HEK293 (cell line): ENCODE measurements at regions not wholly inside any gene's neighbourhood (a gene's known extent, or its start where the extent isn't known, plus 50 kb on each side); places are given as distances from the start of the nearest gene placed in this dataset.

Experiments used
- CTCF ChIA-PET: fragments of 350-600 bp; formaldehyde crosslinking; extraction: SDS; loops from one replicate; lab custom pipeline; 2021; ENCODE audit warnings: antibody characterized with exemption; lab: Yijun Ruan, JAX
- POLR2A ChIA-PET: fragments of 300-600 bp; formaldehyde crosslinking; extraction: SDS; loops from one replicate; lab custom pipeline; 2020; ENCODE audit warnings: antibody characterized with exemption, inconsistent platforms; lab: Yijun Ruan, JAX
- H3K27ac ChIP-seq: fragments of 200-500 bp; sonication (Bioruptor generic); 2 replicates; pipeline ENCODE4 v1.5.1; 2014; ENCODE audit warnings: low read depth, low read length, control low read depth, inconsistent platforms; ENCODE audit errors: extremely low read depth
- H3K36me3 ChIP-seq, 2 experiments: fragments of 200-500 bp in 1 of 2; sonication (Bioruptor generic) in 1 of 2; 1 replicate in 1 of 2; 2 replicates in 1 of 2; pipeline ENCODE4 v1.5.1; 2014 to 2017; ENCODE audit warnings: inconsistent platforms in 2 of 2, low read length in 2 of 2; ENCODE audit not compliant: control insufficient read depth in 2 of 2, insufficient read depth in 1 of 2
- H3K4me1 ChIP-seq: fragments of 200-500 bp; sonication (Bioruptor generic); 2 replicates; pipeline ENCODE4 v1.5.1; 2014; ENCODE audit warnings: mild to moderate bottlenecking, low read length, inconsistent platforms; ENCODE audit not compliant: control insufficient read depth, insufficient read depth
- H3K4me3 ChIP-seq: 2 replicates; pipeline ENCODE4 v1.5.1; 2011; ENCODE audit warnings: low read depth, mild to moderate bottlenecking, control low read depth, low read length, moderate library complexity
- H3K9me3 ChIP-seq: fragments of 200-500 bp; sonication (Bioruptor generic); 2 replicates; pipeline ENCODE4 v1.5.1; 2014; ENCODE audit warnings: low read depth, low read length, inconsistent platforms; ENCODE audit not compliant: control insufficient read depth, insufficient read depth
- KLF7 ChIP-seq: fragments of 450-650 bp; formaldehyde crosslinking; IDR thresholded peaks from 2 replicates; pipeline ENCODE4 v1.5.1; 2016; ENCODE audit warnings: missing biosample characterization, missing genetic modification characterization, borderline replicate concordance
- MZF1 ChIP-seq: fragments of 450-650 bp; formaldehyde crosslinking; IDR thresholded peaks from 2 replicates; pipeline ENCODE4 v1.5.1; 2017; ENCODE audit warnings: missing biosample characterization, missing genetic modification characterization, borderline replicate concordance
- PRDM4 ChIP-seq: fragments of 450-650 bp; formaldehyde crosslinking; IDR thresholded peaks from 2 replicates; pipeline ENCODE4 v1.5.1; 2017; ENCODE audit warnings: missing biosample characterization, missing genetic modification characterization
- SETDB1 ChIP-seq: IDR thresholded peaks from one replicate; pipeline ENCODE4 v1.6.1; 2017; ENCODE audit warnings: mild to moderate bottlenecking, low read length, moderate library complexity, mixed read lengths; ENCODE audit not compliant: insufficient read length
- ZFP41 ChIP-seq: fragments of 450-650 bp; formaldehyde crosslinking; IDR thresholded peaks from 2 replicates; pipeline ENCODE4 v1.5.1; 2016; ENCODE audit warnings: missing biosample characterization, missing genetic modification characterization, borderline replicate concordance
- ZNF112 ChIP-seq: fragments of 450-650 bp; formaldehyde crosslinking; IDR thresholded peaks from 2 replicates; pipeline ENCODE4 v1.5.0; 2017; ENCODE audit warnings: missing biosample characterization, missing genetic modification characterization
- ZNF2 ChIP-seq: fragments of 450-650 bp; formaldehyde crosslinking; IDR thresholded peaks from 2 replicates; pipeline ENCODE4 v1.5.1; 2016; ENCODE audit warnings: missing biosample characterization, missing genetic modification characterization
- ZNF221 ChIP-seq: fragments of 450-650 bp; formaldehyde crosslinking; IDR thresholded peaks from 2 replicates; pipeline ENCODE4 v1.5.1; 2017; ENCODE audit warnings: missing biosample characterization, missing genetic modification characterization, borderline replicate concordance
- ZNF223 ChIP-seq: fragments of 450-650 bp; formaldehyde crosslinking; IDR thresholded peaks from 2 replicates; pipeline ENCODE4 v1.5.1; 2016; ENCODE audit warnings: missing biosample characterization, missing genetic modification characterization
- ZNF292 ChIP-seq: fragments of 450-650 bp; formaldehyde crosslinking; IDR thresholded peaks from 2 replicates; pipeline ENCODE4 v1.5.1; 2016; ENCODE audit warnings: low read depth, missing biosample characterization, missing genetic modification characterization, borderline replicate concordance
- ZNF341 ChIP-seq: fragments of 450-650 bp; formaldehyde crosslinking; IDR thresholded peaks from 2 replicates; pipeline ENCODE4; 2016; ENCODE audit warnings: low read depth, missing biosample characterization, missing genetic modification characterization
- ZNF529 ChIP-seq: fragments of 450-650 bp; formaldehyde crosslinking; IDR thresholded peaks from 2 replicates; pipeline ENCODE4 v1.5.1; 2017; ENCODE audit warnings: missing genetic modification characterization, missing biosample characterization; ENCODE audit not compliant: insufficient replicate concordance
- ZNF560 ChIP-seq: fragments of 450-650 bp; formaldehyde crosslinking; IDR thresholded peaks from 2 replicates; pipeline ENCODE4 v1.5.1; 2017; ENCODE audit warnings: missing biosample characterization, missing genetic modification characterization, borderline replicate concordance
- ZNF585B ChIP-seq: fragments of 450-650 bp; formaldehyde crosslinking; IDR thresholded peaks from 2 replicates; pipeline ENCODE4 v1.5.1; 2016; ENCODE audit warnings: missing biosample characterization, missing genetic modification characterization
- ZNF624 ChIP-seq: fragments of 450-650 bp; formaldehyde crosslinking; IDR thresholded peaks from 2 replicates; pipeline ENCODE4 v1.5.1; 2017; ENCODE audit warnings: missing biosample characterization, missing genetic modification characterization
- ZNF654 ChIP-seq: fragments of 450-650 bp; formaldehyde crosslinking; IDR thresholded peaks from 2 replicates; pipeline ENCODE4 v1.5.1; 2016; ENCODE audit warnings: low read depth, missing biosample characterization, missing genetic modification characterization
- TF ChIP-seq, protein P1 (sequence below): fragments of 450-650 bp; formaldehyde crosslinking; IDR thresholded peaks from 2 replicates; pipeline ENCODE4 v1.5.1; 2017; ENCODE audit warnings: missing biosample characterization, missing genetic modification characterization
- TF ChIP-seq, protein P2 (sequence below): fragments of 450-650 bp; formaldehyde crosslinking; IDR thresholded peaks from 2 replicates; pipeline ENCODE4 v1.5.1; 2017; ENCODE audit warnings: missing biosample characterization, missing genetic modification characterization
- TF ChIP-seq, protein P3 (sequence below): fragments of 450-650 bp; formaldehyde crosslinking; IDR thresholded peaks from 2 replicates; pipeline ENCODE4 v1.5.1; 2016; ENCODE audit warnings: missing biosample characterization, missing genetic modification characterization

GRCh38 chr5:52441768-52442167 lies 345.9 kb upstream of the ITGA1 start:
- TF ChIP-seq ZNF560 (tag by site-specific recombination) = no peak
- TF ChIP-seq ZNF585B (tag by site-specific recombination) = no peak
- TF ChIP-seq ZNF624 = no peak
- TF ChIP-seq ZFP41 (tag by site-specific recombination) = no peak
- TF ChIP-seq ZNF654 (tag by site-specific recombination) = no peak
- no peak for TF ChIP-seq SETDB1
- TF ChIP-seq, protein P1, sequence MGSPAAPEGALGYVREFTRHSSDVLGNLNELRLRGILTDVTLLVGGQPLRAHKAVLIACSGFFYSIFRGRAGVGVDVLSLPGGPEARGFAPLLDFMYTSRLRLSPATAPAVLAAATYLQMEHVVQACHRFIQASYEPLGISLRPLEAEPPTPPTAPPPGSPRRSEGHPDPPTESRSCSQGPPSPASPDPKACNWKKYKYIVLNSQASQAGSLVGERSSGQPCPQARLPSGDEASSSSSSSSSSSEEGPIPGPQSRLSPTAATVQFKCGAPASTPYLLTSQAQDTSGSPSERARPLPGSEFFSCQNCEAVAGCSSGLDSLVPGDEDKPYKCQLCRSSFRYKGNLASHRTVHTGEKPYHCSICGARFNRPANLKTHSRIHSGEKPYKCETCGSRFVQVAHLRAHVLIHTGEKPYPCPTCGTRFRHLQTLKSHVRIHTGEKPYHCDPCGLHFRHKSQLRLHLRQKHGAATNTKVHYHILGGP (tag by site-specific recombination) = no peak
- TF ChIP-seq PRDM4 (tag by site-specific recombination) = no peak
- TF ChIP-seq, protein P2, sequence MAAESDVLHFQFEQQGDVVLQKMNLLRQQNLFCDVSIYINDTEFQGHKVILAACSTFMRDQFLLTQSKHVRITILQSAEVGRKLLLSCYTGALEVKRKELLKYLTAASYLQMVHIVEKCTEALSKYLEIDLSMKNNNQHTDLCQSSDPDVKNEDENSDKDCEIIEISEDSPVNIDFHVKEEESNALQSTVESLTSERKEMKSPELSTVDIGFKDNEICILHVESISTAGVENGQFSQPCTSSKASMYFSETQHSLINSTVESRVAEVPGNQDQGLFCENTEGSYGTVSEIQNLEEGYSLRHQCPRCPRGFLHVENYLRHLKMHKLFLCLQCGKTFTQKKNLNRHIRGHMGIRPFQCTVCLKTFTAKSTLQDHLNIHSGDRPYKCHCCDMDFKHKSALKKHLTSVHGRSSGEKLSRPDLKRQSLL (tag by site-specific recombination) = no peak
- TF ChIP-seq MZF1 (tag by site-specific recombination) = no peak
- TF ChIP-seq ZNF112 (tag by site-specific recombination) = no peak
- no peak for TF ChIP-seq ZNF341
- no peak for TF ChIP-seq ZNF223 (tag by site-specific recombination)
- no peak for TF ChIP-seq ZNF292 (tag by site-specific recombination)
- no peak for TF ChIP-seq ZNF529 (tag by site-specific recombination)
- TF ChIP-seq KLF7 (tag by site-specific recombination) = no peak
- TF ChIP-seq ZNF221 (tag by site-specific recombination) = no peak
- H3K4me1 ChIP-seq = no peaks in the 10 kb centered on the region
- POLR2A ChIA-PET = no interaction called here
- no peaks in the 10 kb centered on the region for H3K36me3 ChIP-seq
- CTCF ChIA-PET = no interaction called here
- H3K27ac ChIP-seq = no peak overlapping the region
- no peak overlapping the region for H3K4me3 ChIP-seq
- H3K9me3 ChIP-seq = no peaks in the 10 kb centered on the region

GRCh38 chr5:52443187-52443586 lies 344.5 kb upstream of the ITGA1 start:
- H3K4me3 ChIP-seq = no peak overlapping the region
- TF ChIP-seq ZNF2 (tag by site-specific recombination) (no peak), ZFP41 (tag by site-specific recombination) (no peak)
- TF ChIP-seq, protein P3, sequence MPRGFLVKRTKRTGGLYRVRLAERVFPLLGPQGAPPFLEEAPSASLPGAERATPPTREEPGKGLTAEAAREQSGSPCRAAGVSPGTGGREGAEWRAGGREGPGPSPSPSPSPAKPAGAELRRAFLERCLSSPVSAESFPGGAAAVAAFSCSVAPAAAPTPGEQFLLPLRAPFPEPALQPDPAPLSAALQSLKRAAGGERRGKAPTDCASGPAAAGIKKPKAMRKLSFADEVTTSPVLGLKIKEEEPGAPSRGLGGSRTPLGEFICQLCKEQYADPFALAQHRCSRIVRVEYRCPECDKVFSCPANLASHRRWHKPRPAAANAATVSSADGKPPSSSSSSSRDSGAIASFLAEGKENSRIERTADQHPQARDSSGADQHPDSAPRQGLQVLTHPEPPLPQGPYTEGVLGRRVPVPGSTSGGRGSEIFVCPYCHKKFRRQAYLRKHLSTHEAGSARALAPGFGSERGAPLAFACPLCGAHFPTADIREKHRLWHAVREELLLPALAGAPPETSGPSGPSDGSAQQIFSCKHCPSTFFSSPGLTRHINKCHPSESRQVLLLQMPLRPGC = no peak
- no peaks in the 10 kb centered on the region for H3K9me3 ChIP-seq
- no peak overlapping the region for H3K27ac ChIP-seq
- no peaks in the 10 kb centered on the region for H3K36me3 ChIP-seq
- CTCF ChIA-PET = no interaction called here
- H3K4me1 ChIP-seq = no peaks in the 10 kb centered on the region
- POLR2A ChIA-PET = no interaction called here
